DMS53 (cell line): ENCODE measurements at regions not wholly inside any gene's neighbourhood (a gene's known extent, or its start where the extent isn't known, plus 50 kb on each side); places are given as distances from the start of the nearest gene placed in this dataset.

Experiments
- DNase-seq: peaks from one replicate; lab custom pipeline; 2025; lab: John Stamatoyannopoulos, UW

GRCh38 chr3:72204452-72204851 is 419.5 kb upstream of the PROK2 start:
- DNase-seq: no peak

- no peak for DNase-seq
These were observed 418.8 kb upstream of the PROK2 start for GRCh38 chr3:72203613-72204349.

GRCh38 chr3:72203105-72203504 is 418.2 kb upstream of the PROK2 start:
- DNase-seq: no peak

GRCh38 chr3:72200332-72200731 is 415.4 kb upstream of the PROK2 start:
- no peak for DNase-seq

- no peak for DNase-seq
These were observed 414.6 kb upstream of the PROK2 start for GRCh38 chr3:72199530-72199929.

GRCh38 chr3:72196377-72196929 is 411.5 kb upstream of the PROK2 start:
- DNase-seq: no peak

GRCh38 chr3:72195895-72196294 is 410.9 kb upstream of the PROK2 start:
- no peak for DNase-seq

- DNase-seq: no peak
These were observed 409.5 kb upstream of the PROK2 start for GRCh38 chr3:72194458-72194857.

- DNase-seq: no peak
These were observed 409.0 kb upstream of the PROK2 start for GRCh38 chr3:72193771-72194430.

GRCh38 chr3:72192572-72192971 is 407.6 kb upstream of the PROK2 start:
- no peak for DNase-seq

GRCh38 chr3:72191209-72191960 is 406.4 kb upstream of the PROK2 start:
- no peak for DNase-seq

- no peak for DNase-seq
These were observed 405.1 kb upstream of the PROK2 start for GRCh38 chr3:72190050-72190449.

- no peak for DNase-seq
These were observed 404.4 kb upstream of the PROK2 start for GRCh38 chr3:72189339-72189738.

- no peak for DNase-seq
These were observed 403.6 kb upstream of the PROK2 start for GRCh38 chr3:72188536-72188935.

- peak; percentile 8 for DNase-seq
These were observed 402.2 kb upstream of the PROK2 start for GRCh38 chr3:72187131-72187530.

- no peak for DNase-seq
These were observed 401.5 kb upstream of the PROK2 start for GRCh38 chr3:72186400-72186855.

GRCh38 chr3:72185549-72186399 is 400.8 kb upstream of the PROK2 start:
- DNase-seq: no peak

- no peak for DNase-seq
These were observed 398.5 kb upstream of the PROK2 start for GRCh38 chr3:72183489-72183888.

- no peak for DNase-seq
These were observed 397.3 kb upstream of the PROK2 start for GRCh38 chr3:72182206-72182605.

GRCh38 chr3:72181251-72181650 is 396.3 kb upstream of the PROK2 start:
- DNase-seq: no peak

- DNase-seq: no peak
These were observed 395.5 kb upstream of the PROK2 start for GRCh38 chr3:72180405-72180804.

GRCh38 chr3:72179107-72179464 is 394.1 kb upstream of the PROK2 start:
- DNase-seq: no peak
